KBM-7 (cell line): ENCODE measurements at regions not wholly inside any gene's neighbourhood (a gene's known extent, or its start where the extent isn't known, plus 50 kb on each side); places are given as distances from the start of the nearest gene placed in this dataset.

Experiments
- DNase-seq: peaks from one replicate; pipeline ENCODE4 v3.0.0-alpha.2; 2015
- in situ Hi-C: fragments of 300-500 bp; cut with MboI; formaldehyde crosslinking; loops from 2 replicates; pipeline ENCODE4 v1.14.3; 2020; ENCODE audit warnings: low sequenced_read_pairs, low pct_unique_long_range_greater_than_20kb, mixed read lengths

DNA sequence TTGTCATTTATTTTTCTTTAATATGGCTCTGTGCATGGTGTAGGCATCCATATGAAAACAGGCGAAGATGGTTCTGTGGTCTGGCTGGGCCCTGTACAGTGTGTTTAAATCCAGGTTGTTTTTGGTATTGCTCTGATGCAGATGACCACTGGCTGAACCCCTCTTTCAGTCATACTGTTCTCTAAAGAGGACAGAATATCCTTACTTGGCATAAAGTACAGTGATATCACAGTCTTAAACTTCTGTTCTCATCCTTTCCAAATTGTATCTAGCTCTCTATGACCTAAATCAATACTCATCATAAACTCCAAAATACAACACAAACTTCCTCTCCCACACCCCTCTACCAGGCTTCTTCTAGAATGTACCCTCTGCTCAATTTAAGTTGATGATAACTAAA lies 252.7 kb upstream of the FAR2 start:
- in situ Hi-C loops = no loop called here
- DNase-seq = no peak

GRCh38 chr12:28898038-28898437 lies 251.0 kb upstream of the FAR2 start:
- in situ Hi-C loops = no loop called here
- no peak for DNase-seq

GRCh38 chr12:28899951-28900350 lies 249.1 kb upstream of the FAR2 start:
- no peak for DNase-seq
- in situ Hi-C loops = no loop called here

GRCh38 chr12:28905220-28905955 lies 243.7 kb upstream of the FAR2 start:
- DNase-seq = no peak
- in situ Hi-C loops = no loop called here

- in situ Hi-C loops = no loop called here
- no peak for DNase-seq
Measured at GRCh38 chr12:28908646-28909045, 240.4 kb upstream of the FAR2 start.

DNA sequence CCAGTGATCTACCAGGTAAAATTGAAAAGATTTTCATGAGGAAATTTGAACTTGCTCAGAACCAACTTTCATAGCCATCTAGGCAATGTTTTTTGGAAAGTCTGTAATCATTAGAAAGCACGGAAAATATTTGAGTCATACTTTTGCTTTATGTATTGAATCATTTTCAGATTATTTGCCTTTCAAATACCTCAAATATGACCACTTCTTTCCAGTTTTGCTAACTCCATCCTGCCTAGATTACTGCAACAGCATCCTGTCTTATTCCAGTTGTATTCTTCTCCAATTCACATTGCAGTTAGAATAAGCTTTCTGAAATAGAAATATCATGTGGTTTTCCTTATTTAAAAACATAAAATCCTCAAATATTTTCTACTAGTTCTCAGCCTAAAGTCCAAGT lies 239.8 kb upstream of the FAR2 start:
- in situ Hi-C loops = no loop called here
- no peak for DNase-seq

DNA sequence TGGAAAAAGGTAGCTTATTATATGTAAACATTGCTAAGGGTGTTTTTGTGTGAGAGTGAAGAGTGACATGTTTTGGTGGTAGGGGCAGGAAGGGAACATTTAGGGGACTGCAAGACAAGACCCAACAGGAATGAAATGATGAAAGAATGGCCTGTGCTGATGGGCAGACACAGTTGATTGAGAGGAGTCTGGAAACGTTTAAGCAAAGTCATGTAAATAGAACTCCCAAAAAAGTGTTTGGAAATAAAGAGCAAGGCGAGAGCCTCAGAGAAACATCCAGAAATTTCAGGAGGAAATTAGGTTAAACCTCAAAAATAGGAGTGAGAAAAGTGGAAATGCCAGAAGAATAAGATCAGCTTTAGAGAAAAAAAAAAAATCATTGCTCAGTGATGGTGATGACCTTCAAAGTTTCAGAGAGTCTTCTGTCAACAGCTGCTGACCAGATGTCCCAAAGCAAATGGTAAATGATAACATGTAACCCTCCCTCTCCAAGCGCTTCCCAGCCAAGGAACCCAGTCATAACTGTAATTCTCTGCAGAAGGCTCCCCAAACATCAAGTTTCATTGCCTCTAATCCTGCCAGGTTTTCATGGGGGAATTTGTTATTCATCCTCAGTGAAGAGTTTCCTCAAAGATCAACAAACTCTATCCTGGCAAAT lies 223.2 kb upstream of the FAR2 start:
- in situ Hi-C loops = no loop called here
- no peak for DNase-seq

- no peak for DNase-seq
- in situ Hi-C loops = no loop called here
Measured at GRCh38 chr12:28930704-28931103, 218.4 kb upstream of the FAR2 start.

- in situ Hi-C loops = no loop called here
- DNase-seq = no peak
Measured at GRCh38 chr12:28933176-28933575, 215.9 kb upstream of the FAR2 start.

GRCh38 chr12:28933864-28934527 lies 215.1 kb upstream of the FAR2 start:
- DNase-seq = no peak
- in situ Hi-C loops = no loop called here

GRCh38 chr12:28936221-28936620 lies 212.9 kb upstream of the FAR2 start:
- DNase-seq = peak; percentile 7
- in situ Hi-C loops = no loop called here

- DNase-seq = no peak
- in situ Hi-C loops = no loop called here
Measured at GRCh38 chr12:28936711-28937110, 212.4 kb upstream of the FAR2 start.

GRCh38 chr12:28937196-28937595 lies 211.9 kb upstream of the FAR2 start:
- in situ Hi-C loops = no loop called here
- no peak for DNase-seq

- no peak for DNase-seq
- in situ Hi-C loops = no loop called here
Measured at GRCh38 chr12:28938056-28938455, 211.0 kb upstream of the FAR2 start.

DNA sequence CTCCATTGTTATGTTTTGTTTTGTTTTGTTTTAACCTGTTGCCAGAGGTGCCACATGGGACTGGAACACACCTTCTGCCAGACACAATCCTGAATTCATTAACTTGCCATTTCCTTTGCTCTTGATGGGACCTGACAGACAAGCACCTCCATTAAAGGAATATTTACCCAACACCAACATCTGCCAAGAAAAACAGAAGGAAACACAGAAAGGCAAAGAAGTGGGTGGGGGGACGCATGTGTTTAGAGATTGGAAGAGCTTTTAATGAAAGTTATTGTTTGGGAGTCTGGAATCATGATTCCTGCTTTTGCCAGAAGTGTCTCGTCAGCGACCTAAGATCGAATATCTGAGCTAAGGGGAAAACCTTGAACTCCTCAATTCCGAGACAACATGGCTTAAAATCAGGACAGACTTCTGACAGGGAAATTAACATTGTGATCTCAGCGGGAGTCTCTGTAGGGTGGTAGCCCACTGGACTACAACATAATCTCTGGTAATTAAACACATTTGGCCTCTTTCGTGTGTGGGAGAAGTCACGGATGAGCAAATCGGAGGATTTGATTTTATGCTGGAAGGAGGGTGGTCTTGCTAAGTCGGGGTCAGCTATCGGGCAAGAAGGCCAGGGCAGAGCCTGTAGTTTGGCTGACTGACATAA lies 210.4 kb upstream of the FAR2 start:
- DNase-seq = no peak
- in situ Hi-C loops = no loop called here

- no peak for DNase-seq
- in situ Hi-C loops = no loop called here
Measured at GRCh38 chr12:28939427-28939826, 209.7 kb upstream of the FAR2 start.

GRCh38 chr12:28941248-28941647 lies 207.8 kb upstream of the FAR2 start:
- DNase-seq = no peak
- in situ Hi-C loops = no loop called here

GRCh38 chr12:28946361-28946760 lies 202.7 kb upstream of the FAR2 start:
- in situ Hi-C loops = no loop called here
- DNase-seq = no peak

DNA sequence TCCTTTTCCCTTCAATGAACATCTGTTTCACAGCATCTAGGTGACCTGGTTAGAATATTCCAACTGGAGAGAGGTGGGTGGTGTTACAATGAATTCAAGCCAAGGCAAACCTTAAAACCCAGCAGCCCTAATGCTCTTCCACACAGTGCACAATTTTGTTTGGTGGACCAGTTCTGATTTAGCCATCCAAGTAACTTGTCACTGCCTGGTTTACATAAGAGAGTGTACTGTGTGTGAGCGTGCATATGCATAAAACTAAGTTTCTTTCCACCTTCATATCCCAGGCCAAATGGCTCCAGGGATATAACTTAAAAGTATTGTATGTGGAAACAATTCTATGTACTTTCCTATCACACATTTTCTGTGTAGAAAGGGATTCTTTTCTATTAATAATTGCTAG lies 200.4 kb upstream of the FAR2 start:
- no peak for DNase-seq
- in situ Hi-C loops = no loop called here

DNA sequence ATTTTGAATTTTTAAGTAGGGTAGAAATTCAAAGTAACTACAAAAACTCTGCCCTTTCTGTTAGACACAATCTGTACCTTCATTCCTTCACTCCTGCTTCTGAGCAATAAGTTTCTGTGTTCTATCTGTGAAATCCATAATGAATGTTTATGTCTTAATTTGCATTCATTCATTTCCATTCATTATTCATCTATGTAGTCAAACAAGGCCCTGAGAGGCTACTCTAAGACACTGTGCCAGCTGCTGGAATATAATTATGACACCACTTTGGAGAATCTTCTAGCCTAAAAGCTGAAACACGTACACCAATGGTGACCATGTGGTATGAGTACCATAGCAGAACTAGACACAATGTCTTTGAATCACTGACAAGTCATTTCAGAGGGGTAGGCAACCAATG lies 199.9 kb upstream of the FAR2 start:
- DNase-seq = no peak
- in situ Hi-C loops = no loop called here
